D341Med (cell line): ENCODE measurements at regions not wholly inside any gene's neighbourhood (a gene's known extent, or its start where the extent isn't known, plus 50 kb on each side); places are given as distances from the start of the nearest gene placed in this dataset.
A peak's percentile ranks its signal among the peaks of the same experiment; 100 is the strongest.
"Not testable (repeated sequence)": the region's sequence is repeated elsewhere in the genome, so short reads cannot be mapped to it uniquely, and the experiment has no call there.

Source experiments
- DNase-seq: peaks from one replicate; pipeline ENCODE4 v3.0.0; 2012; ENCODE audit warnings: low spot score

DNA sequence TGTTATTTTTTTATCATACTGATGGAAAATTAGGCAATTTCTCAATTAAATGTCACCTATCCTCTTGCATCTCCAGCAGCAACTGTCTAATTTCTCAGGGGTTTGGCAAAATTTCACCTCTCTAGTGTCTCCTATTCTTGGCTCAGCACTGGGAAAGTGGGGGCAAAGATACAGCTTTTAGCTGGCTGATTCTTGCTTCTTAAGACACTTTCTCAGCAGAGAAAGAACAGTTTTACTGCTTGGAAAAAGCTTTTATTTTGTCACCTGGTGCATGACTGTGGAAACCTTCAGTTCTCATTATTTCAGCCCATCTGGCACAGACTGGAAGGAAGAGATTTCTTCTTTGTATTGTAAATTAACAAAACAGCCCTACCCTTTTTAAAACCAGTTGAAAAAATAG lies 283.6 kb upstream of the SGCD start:
- DNase-seq = no peak

DNA sequence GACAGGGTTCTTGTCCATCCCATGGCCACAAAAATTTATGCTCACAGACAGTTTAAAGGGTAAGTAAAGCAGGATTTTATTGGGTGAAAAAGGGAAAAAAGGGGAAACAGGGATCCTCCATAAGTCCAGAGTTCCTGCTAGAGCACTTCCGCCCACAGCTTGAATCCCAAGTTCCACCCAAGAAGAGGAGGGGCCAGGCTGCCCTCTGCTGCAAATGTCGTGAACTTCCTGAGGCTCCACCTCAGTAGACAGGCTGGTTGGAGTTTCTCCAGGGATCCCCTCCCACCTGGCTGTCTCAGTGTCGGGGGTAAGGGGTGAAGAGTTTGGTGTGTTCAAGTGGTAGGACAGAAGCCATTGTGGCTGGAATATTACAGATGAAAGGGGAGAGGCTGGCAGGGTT lies 275.0 kb upstream of the SGCD start:
- DNase-seq = no peak

DNA sequence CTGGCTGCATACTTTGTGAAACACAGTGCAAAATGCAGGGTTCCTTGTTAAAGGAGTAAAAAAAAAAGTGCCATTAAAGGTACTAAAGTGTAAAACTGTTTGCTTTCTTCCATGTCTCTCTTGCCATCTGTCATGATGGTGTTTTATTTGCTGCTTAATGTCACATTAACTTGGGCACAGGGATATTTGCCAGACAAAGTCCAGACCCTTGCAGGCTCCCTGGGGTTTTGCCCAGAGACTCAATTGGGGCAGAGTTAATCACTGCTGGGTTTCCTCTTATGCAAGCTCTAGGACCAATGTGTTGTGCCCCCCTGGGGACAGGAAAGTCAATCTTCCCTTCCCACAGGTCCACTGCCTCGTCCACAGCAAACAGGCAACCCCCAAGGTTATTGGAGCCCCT lies 274.3 kb upstream of the SGCD start:
- peak; percentile 8 for DNase-seq

DNA sequence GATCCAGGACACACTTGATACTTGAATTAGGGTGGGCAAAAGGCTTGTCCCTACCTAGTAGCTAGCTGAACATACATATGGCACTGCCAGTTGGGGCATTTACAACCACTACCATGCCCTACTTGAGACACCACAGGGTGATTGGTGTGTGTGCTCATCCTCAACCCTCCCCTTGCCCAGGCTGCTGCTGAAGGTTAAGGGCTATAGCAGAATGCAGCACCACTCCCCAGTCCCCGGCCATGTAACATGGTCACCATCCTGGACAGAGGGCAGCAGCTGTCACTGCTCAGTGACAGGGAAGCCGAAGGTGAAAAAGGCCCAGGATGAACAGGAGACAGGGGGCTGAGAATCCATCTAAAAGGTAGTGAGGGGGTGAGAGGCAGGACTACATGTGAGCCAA lies 273.9 kb upstream of the SGCD start:
- DNase-seq = no peak

DNA sequence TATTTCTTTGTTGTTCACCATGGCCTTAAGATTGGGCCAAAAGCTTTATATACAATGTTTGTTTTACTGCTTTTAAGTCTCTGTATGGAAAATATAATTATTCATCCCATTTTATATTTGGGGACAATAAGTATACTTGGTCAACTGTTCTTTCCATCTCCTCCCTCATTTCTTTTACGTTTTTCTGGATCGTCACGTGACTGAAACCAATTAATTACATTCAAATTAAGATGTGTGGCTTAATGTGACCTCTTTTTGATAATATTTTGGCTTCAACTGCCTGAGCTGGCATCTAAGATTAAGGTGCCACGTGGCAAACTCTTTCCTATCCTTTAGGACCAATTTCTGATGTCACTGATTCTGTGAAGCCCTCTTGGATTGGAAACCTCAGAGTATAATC lies 250.1 kb upstream of the SGCD start:
- DNase-seq = no peak

DNA sequence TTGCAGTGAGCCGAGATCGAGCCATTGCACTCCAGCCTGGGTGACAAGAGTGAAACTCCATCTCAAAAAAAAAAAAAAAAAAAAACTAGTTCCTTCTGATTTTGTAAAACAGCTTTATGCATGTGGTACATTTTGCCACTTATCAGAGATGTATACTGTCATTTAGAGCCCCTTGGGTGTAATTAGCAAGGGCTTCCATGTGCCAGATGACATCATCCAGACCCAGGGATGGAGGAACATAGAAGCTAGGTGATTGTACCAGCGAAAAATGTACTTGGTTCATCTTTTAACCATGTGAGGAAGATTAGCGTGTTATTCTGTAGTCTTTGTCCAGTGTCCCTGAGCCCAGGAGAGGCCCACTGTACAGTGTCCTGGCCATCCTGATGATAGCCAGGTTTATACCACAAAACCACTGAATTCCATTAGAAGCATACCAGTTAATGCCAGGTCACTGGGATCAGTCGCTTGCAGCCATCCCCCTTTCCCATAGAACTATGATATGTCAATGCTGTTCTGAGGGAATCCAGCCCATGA lies 239.3 kb upstream of the SGCD start:
- DNase-seq = no peak

DNA sequence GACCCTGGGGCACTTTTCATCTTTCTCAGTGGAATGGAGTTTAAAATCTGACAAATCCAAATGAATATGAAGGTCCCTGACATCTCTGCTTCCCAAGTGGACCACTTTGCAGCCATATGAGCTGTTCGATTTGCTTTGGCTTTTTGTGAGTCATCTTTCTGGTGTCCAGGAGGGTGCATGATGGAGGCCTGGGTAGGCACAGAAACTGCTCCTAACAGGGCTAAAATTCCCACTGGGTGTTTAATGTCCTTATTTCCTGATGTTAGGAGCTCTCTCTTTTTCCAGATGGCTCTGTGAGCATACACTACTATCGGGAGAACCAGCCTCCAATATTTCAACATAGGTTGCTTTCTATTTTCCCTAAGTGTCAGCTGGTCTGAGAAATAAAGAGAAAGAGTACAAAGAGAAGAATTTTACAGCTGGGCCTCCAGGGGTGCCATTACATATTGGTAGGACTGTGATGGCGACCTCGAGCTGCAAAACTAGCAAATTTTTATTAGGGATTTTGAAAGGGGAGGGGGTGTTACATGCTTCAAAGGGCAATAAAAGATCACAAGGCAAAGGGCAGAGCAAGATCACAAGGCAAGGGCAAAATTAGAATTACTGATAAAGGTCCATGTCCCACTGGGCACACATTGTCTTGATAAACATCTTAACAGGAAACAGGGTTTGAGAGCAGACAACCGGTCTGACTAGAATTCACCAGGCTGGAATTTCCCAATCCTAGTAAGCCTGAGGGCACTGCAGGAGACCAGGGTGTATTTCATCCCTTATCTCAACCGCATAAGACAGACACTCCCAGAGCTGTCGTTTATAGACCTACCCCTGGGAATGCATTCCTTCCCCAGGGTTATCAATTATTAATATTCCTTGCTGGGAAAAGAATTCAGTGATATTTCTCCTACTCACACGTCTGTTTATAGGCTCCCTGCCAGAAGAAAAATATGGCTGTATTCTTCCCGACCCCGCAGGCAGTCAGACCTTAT lies 236.7 kb upstream of the SGCD start:
- DNase-seq = not testable (repeated sequence)

DNA sequence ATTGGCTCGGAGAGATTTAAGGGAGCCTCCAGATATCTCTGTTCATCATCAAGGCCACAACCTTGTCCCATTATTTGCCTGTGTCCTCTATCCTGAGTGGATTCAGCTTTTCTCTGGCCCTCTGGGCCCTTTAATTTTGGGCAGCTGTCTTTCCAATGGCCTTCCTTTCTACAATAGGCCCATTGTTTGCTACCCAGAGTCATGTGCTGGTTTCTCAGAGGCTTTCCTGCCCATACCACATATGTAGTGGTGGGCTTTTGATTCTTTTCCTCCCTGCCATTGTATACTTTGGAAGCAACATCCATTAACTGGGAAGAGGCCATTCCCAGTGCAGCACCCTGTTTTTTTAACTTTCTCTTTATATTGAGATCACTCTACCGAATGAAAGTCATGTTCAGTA lies 233.9 kb upstream of the SGCD start:
- no peak for DNase-seq

DNA sequence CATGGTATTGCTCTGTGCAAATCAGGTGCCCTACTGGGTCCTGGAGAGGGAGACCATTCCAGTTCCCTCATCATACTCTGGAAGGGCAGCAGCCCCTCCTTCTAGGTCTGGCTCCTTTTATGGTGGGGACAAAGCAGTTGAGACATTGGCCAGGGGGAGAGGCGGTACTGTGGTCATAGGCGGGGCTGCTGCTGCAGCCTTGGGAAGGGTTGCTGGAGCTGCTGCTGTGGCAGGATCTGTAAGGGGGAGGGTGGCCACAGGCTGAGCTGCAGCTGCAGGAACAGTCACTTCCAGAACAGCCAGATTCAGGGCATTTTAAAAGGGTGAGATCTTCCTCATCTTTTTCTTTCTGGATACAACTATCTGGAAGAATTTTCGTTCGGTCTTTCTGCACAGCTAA lies 233.0 kb upstream of the SGCD start:
- DNase-seq = no peak

DNA sequence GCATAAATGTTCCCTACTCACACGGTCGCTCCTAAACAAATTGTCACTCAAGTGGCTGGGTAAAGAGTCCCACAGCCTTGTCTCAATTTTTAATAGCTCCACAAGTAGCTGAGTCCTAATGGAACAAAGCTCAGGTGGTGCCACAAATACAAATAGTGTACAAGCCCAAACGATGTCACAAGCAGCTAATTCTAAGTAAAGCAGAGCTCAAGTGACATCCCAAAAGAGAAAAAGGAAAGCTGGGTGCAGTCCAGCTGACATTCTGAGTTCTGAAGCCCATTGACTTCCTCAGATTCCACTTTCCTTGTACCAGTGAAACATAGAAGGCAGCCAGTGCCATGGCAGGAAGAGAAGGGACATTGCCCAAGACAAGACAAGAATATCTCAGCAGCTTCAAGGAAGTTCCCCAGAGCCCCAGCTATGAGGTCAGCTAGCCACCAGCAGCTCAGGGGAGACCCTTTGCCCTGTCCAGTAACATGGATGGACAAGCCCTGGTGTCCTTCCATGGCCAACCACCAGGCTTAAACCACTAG lies 231.2 kb upstream of the SGCD start:
- DNase-seq = no peak

DNA sequence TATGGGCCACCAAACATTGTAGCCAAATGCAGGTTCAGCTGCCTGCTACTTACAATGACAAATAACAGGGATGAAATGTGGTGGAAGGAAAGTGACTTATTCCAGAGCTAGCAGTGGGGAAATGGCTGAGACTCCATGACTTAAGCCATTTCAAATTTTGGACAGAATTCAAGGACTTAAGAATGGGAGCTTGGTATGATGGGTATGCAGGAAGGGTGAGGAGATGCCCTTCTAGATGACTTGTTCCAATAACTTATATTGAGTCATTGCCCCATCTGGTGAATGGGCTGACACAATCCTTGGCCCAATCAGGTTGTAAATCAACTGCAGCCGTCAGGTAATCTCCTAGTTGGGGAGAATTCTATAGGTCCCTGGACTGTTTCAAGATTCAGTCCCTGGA lies 230.7 kb upstream of the SGCD start:
- no peak for DNase-seq

DNA sequence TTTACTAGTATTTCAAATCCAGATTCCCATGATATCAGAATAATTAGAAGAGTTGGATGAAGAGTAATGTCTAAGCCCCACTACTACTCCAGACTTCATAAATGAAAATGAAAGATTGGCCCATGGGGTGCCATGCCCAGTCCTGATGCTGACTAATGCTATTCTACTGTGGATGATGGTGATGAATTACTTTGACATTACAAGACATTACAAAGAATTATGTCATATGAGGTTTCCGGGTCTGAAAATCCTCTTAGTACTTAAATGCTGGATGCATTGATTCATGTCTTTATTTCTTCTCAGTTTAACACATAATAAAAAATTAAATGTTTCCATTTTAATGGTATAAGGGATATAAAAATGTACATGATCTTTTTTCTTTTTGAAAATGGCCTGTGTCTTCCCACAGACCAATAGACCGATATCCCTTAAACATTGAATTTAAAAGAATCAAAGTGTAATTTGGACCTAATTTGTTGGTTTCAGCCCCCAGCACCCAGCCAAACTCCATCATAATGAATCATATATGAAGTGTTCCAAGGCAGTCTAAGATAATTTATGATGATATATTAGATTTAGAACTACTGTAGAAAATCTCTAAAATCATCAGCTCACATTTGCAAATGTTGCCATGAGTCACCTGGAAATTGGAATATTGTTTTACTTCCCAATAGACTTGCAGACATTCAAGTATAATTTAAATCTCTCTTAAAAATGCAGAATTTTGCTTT lies 223.6 kb upstream of the SGCD start:
- DNase-seq = no peak

DNA sequence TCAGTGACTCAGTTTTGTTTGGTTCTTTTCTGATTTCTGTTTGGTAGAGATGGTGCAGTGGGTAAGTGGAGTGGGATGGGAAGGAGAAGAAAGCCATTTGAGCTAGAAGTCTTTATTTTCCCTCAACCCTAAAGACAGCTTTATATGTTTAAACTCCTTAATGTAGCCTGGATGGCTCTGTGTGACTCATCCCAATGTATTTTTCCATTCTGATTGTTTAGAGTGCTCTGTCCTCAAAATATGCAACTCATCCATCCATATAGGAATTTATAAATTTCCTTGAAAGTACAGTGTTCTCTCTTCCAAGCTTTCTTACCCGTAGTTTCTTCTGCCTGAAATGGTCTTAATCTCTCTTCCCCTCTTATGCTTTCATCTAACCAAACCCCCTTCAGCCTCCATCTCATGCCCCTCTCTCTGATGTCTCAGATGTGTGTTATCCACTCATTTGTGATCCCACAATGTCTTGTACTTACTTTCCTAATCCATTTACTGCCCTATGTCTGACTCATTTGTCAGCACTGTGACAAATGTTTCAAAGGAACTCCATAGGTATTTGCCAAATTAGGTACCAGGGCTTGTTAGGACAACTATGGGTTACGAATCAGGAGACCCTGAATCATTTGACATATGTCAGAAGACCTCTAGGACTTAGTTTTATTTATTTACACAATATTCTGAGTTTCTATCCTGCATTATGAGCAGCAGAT lies 217.5 kb upstream of the SGCD start:
- DNase-seq = no peak

DNA sequence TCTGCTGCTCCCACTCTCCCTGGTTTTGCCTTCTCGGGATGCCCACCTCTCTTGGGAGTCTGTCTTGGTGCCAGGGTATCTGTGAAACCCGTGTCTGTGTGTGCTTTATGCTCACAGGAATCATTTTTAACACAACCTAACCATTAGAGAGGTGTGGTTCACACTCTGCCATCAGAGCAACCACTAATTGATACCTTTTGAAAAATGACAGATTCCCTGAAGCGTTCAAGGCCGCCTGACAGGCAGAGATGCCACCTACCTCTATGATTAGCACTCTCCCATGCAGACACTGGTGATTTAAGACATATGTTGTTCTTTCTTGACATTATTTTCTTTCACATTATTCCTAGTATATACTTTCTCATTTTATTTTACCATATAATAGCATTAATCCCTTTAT lies 207.3 kb upstream of the SGCD start:
- no peak for DNase-seq

DNA sequence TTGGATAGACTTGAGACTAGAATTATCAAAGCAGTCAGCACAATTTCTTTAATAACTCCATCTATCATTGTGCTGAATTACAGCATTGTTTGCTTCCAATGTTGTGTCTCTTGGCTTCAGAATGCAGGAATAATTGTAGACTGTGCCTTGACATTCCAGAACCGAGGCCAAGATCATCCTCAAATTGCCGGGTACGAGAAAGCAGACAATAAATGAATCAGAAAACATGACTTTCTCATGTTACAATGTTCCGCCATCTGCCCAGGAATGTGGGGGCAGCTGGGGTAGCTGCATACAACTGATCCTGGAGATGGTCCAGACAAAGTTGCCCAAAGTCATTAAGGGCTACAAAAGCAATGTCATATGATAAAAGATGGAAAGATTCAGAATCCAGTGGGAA lies 206.2 kb upstream of the SGCD start:
- DNase-seq = no peak

DNA sequence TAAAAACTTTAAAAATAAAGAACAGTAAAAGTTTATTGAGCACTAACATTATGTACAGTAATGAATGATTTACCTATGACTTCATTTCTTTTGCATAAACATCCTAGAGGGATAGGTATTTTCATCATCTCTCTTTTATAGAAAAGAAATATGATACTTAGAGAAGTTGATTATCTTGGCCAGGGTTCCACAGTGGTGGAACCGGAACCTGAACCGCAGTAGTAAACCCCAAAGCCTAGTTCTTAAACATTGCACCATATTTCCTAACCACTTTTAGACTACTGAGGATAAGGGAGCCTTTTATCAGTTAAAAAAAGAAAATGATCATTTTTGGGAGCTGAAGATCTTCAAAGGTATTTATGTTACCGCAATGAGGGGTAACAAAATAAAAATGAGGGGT lies 205.7 kb upstream of the SGCD start:
- no peak for DNase-seq

DNA sequence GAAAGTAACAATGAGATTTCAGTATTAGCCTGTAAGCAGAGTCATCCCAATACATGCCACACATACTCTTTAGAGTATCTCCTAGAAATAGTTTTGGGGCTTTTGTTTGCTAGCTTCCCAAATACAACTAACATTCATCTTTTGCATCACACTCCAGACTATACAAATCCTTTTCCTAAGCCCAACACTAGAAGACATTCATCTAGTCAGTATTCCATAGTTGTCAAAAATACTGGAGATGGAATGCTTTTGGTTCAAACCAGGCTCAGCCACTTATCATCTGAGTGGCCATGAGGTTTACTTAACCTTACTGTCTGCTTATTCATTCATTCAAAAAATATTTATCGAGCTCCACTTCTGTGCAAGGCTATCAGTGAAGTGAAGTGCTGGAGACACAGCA lies 205.1 kb upstream of the SGCD start:
- DNase-seq = no peak

DNA sequence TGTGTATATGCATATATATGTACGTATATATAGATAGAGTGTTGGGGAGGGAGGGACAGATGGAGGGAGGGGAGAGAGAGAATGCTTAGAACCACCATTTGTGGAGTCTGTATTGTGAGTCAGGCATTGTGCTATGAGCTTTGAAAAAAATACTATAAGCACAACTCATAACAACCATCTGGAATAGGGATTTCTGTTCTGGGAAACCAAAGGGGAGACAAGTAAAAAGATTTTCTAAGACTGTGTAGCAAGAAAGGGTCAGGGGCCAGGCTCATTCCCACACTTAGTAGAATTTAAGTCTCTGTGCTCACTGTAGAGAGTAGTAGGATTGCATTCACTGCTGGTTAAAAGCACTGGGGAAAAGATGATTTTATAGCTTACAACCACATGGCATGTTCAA lies 202.3 kb upstream of the SGCD start:
- no peak for DNase-seq

DNA sequence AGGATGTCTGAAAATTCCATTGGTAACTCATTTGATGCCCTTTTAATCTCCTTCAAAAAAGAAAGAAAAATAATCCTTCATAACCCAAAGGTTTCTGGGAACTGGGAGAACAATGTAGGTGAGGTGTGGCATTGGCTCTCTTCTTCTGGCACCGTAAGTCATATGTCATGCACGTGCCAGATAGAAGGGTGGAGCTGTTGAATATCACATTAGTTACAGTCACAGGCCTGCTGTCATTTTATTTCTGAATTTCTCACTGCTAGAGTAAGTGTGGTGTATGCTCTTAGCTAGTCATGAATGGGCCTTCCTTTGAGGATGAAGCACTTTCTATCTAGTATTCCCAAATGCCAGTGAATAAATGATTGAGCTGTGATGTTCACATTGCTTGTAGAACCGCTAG lies 201.8 kb upstream of the SGCD start:
- no peak for DNase-seq

DNA sequence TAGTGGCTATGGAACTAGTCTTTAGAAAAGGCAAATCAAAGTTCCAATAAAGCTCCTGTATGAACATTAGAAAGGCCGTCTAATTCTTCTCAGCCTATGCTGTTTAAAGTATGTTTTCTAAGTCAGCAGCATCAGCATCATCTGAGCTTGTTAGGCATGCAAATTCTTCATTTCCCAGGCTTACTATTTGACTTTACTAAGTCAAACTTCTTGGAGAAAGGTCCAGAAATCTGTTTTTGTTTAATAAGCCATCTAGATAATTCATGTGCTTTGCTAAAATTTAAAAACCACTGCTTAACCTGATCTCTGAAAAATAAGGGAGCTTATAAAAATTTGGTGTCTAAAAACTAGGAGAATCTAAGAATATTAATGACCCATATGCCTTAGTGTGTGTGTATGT lies 200.2 kb upstream of the SGCD start:
- DNase-seq = no peak

DNA sequence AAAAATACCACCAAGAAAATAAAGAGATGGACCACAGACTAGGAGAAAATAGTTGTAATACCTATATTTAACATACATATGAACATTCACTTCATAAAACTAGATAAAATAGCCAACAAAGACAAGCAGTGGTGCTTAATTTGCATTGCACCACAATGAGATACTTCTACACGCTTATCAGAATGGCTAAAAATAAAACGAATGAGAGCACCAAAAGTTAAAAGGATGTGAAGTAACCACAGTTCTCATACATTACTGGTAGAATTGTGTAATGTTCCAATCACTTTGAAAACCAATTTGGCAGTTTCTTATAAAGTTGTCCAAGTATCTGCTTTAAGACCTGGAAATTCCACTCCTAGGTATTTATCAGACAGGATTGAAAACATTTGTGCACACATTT lies 198.9 kb upstream of the SGCD start:
- no peak for DNase-seq

DNA sequence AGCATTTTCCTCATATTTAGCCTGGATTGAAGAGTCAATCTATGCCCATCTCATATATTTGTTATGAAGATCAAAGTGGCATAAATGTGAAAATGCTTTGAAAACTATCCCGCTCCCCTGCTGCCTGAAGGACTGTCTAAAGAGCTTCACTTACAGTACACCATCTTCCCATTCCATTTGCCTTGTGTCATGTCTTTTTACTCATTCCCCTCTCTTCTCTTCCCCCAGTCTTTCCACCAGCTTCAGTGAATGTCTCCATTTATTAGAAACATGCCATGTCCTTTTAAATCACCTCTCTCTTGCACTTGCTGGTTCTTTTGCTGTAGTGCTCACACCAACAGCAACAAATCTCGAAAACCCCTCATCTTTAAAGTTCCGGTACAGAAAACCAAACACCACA lies 192.7 kb upstream of the SGCD start:
- DNase-seq = no peak
